ENCODE measurements at regions not wholly inside any gene's neighbourhood (a gene's known extent, or its start where the extent isn't known, plus 50 kb on each side); places are given as distances from the start of the nearest gene placed in this dataset.

DNA sequence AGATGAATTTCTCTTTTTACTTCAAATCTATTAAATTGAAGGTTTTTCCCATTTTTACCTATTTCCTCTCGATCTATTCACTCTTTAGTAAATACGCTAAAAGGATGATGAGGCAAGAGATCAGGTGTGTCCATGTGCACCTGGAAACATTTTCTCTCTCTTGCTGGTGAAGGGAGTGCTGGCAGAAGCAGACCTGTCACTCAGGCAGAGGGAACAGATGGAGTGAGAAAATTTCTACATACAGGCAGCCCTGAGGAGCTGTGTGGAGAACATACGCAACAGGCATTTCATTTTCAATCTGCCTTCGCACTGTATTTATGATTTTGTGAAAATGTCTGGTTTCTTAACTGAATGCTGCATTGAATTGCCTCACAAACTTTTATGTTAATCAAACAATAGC, 249.5 kb downstream of the GPM6A start:
- no TSS peak for BruUV-seq (replicated peaks)
- Histone ChIP-seq H3K79me2 (ENCODE audit: insufficient read depth, low read depth, low read length) (no peaks in the 10 kb centered on the region), H3K27ac (ENCODE audit: low read depth, low read length, poor library complexity, severe bottlenecking) (no peak overlapping the region), H3K9me3 (ENCODE audit: low read length) (no peaks in the 10 kb centered on the region), H4K20me1 (ENCODE audit: insufficient read depth, low read length) (no peaks in the 10 kb centered on the region), H3K4me3 (ENCODE audit: low read depth, low read length, poor library complexity, severe bottlenecking) (no peak overlapping the region), H3K4me2 (ENCODE audit: low read length) (no peak overlapping the region), H3K9me2 (ENCODE audit: insufficient read depth, low read length) (no peaks in the 10 kb centered on the region), H2AFZ (ENCODE audit: low read length) (no peak overlapping the region), H3K36me3 (ENCODE audit: insufficient read depth, low read length) (no peaks in the 10 kb centered on the region), H3K4me1 (ENCODE audit: insufficient read depth, low read length, poor library complexity, severe bottlenecking) (peaks cover 8% of the 10 kb centered on the region)
- intact Hi-C loops (cut with micrococcal nuclease; ENCODE audit: unreplicated experiment): loop anchor here (5.0 kb wide), 2 partner anchors 260 to 495 kb away; no protein-coding TSS in a partner anchor
- POLR2A ChIA-PET: interaction anchor here (0.8 to 1.2 kb wide), 5 partner anchors 9 to 454 kb away, joined by 3 to 8 read pairs (median 3); no protein-coding TSS in a partner anchor
- TF ChIP-seq CTCF (conservative IDR thresholded peaks at IDR 0.05; ENCODE audit: low read length) (no peak), EZH2phosphoT487 (IDR thresholded peaks at IDR 0.05; ENCODE audit: borderline replicate concordance, low read depth, low read length) (no peak)
- CTCF ChIA-PET (ENCODE audit: unreplicated experiment): no interaction called here
- no peak for DNase-seq (ENCODE audit: low spot score)

Measured in OCI-LY7 (cell line).